Stimulated activated naive B cell treated with anti-CD40 and anti-IgM and Interleukin-4, amounts not matched to agents 10 μg/mL and 1 μg/mL and 100 μg/mL, for 72 hours (primary cell): ENCODE measurements at regions not wholly inside any gene's neighbourhood (a gene's known extent, or its start where the extent isn't known, plus 50 kb on each side); places are given as distances from the start of the nearest gene placed in this dataset.
A peak's percentile ranks its signal among the peaks of the same experiment; 100 is the strongest.

ENCODE experiments used
- ATAC-seq, 2 donors: fragments of 150-1000 bp; cut with Tn5 transposase; replicated peaks; 2 replicates each; pipeline ENCODE4 v1.10.0; 2021; ENCODE audit warnings: moderate library complexity in 1 of 2
- DNase-seq: peaks from one replicate; pipeline ENCODE4 v3.0.0; 2021
- H3K27ac Mint-ChIP-seq: one replicate; pipeline ENCODE4 v1.8.0; 2022; ENCODE audit warnings: mild to moderate bottlenecking, mixed read lengths
- H3K27me3 Mint-ChIP-seq, 2 donors: one replicate each; pipeline ENCODE4 v1.8.0; 2022; ENCODE audit warnings: mixed read lengths in 2 of 2
- H3K36me3 Mint-ChIP-seq, 2 donors: one replicate each; pipeline ENCODE4 v1.8.0; 2022; ENCODE audit warnings: mixed read lengths in 2 of 2, mild to moderate bottlenecking in 1 of 2
- H3K4me1 Mint-ChIP-seq, 2 donors: one replicate each; pipeline ENCODE4 v1.8.0; 2022; ENCODE audit warnings: mixed read lengths in 2 of 2, mild to moderate bottlenecking in 1 of 2
- H3K4me3 Mint-ChIP-seq, 2 donors: one replicate each; pipeline ENCODE4 v1.8.0; 2022; ENCODE audit warnings: mild to moderate bottlenecking in 2 of 2, mixed read lengths in 2 of 2, moderate library complexity in 1 of 2
- H3K9me3 Mint-ChIP-seq, 2 donors: one replicate each; pipeline ENCODE4 v1.8.0; 2022; ENCODE audit warnings: mixed read lengths in 2 of 2, mild to moderate bottlenecking in 1 of 2

DNA sequence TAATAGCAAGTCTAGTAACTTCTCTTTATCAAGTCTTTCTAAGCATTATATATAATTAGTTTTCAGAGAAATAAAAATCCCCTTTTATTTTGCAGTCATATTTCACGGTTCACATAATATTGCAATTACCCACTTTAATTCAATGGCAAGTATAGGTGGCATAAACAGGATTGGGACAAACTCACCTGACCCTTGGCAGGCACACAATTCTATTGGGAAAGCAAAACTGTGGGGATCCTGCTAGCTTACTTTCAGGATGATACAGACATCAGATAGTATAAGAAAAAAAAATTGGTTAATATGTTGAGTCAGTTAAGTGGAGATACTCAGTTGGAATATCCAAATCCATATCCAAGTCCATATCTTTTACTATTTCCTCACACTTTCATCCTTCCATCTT is 294.8 kb downstream of the SNX13 start:
- H3K4me3 Mint-ChIP-seq = no peak overlapping the region
- no peak for ATAC-seq
- no peak for DNase-seq
- H3K36me3 Mint-ChIP-seq = peaks cover 0 to 8% of the 10 kb centered on the region in 2 donors
- H3K27ac Mint-ChIP-seq = no peak overlapping the region
- H3K4me1 Mint-ChIP-seq = no peaks in the 10 kb centered on the region
- peaks cover 0 to 4% of the 10 kb centered on the region in 2 donors for H3K27me3 Mint-ChIP-seq
- peaks cover 4 to 10% of the 10 kb centered on the region in 2 donors for H3K9me3 Mint-ChIP-seq

DNA sequence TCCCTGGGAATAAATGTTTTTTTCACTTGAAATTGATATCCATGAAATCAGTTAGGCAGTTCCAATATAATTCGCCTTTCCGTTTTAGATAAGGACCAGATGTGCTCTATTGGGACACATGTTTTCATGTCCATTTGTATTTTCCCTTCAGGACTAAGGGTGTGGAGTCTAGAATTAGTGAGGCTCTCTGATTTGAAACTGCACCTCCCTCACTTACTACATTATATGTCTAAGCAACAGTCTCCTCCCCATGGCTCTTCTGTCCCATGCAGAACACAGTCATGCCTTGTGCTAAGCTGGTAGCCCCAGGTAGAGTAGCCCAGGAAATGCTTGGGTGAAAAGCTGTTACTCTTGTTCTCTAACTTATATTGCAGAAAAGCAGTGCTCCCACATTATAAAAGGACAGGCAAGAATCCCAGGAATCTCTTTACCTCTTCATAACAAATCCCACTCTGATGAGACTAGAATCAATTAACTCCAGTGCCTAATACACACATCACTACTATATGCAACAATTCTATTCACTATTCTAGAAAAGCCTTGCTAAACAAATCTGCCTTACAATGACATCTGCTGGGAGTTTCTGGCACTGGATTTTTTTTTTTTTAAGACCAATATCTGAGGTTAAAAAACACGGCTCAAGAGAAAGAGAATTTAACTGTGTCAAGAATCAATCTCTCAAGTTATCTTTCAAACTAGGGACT is 293.9 kb downstream of the SNX13 start:
- peaks cover 0 to 8% of the 10 kb centered on the region in 2 donors for H3K36me3 Mint-ChIP-seq
- peaks cover 4 to 10% of the 10 kb centered on the region in 2 donors for H3K9me3 Mint-ChIP-seq
- H3K27ac Mint-ChIP-seq = no peak overlapping the region
- DNase-seq (no peak), ATAC-seq (no peak)
- H3K27me3 Mint-ChIP-seq = peaks cover 0 to 4% of the 10 kb centered on the region in 2 donors
- no peak overlapping the region for H3K4me3 Mint-ChIP-seq
- no peaks in the 10 kb centered on the region for H3K4me1 Mint-ChIP-seq

DNA sequence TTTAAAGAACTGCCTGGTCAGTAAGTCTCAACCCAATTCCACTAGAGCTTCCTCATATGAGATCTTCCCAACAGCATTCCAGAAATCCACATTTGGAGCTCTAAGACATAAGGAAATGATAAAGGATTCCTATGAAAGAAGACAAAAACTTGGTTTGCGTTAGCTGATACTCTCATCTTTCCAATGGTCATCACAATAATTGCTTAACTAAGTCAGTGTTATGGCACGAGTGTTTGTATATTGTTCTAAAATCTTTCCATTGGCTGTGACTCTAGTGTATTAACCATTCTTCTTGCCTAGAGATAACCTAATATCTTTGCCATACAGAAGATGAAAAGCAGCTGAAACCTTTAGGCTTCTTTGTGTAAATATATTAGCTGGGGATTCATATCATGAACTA is 289.0 kb downstream of the SNX13 start:
- DNase-seq = no peak
- H3K27me3 Mint-ChIP-seq = peaks cover 0 to 3% of the 10 kb centered on the region in 2 donors
- no peaks in the 10 kb centered on the region for H3K9me3 Mint-ChIP-seq
- no peaks in the 10 kb centered on the region for H3K36me3 Mint-ChIP-seq
- no peak overlapping the region for H3K27ac Mint-ChIP-seq
- H3K4me3 Mint-ChIP-seq = no peak overlapping the region
- no peak for ATAC-seq
- no peaks in the 10 kb centered on the region for H3K4me1 Mint-ChIP-seq

DNA sequence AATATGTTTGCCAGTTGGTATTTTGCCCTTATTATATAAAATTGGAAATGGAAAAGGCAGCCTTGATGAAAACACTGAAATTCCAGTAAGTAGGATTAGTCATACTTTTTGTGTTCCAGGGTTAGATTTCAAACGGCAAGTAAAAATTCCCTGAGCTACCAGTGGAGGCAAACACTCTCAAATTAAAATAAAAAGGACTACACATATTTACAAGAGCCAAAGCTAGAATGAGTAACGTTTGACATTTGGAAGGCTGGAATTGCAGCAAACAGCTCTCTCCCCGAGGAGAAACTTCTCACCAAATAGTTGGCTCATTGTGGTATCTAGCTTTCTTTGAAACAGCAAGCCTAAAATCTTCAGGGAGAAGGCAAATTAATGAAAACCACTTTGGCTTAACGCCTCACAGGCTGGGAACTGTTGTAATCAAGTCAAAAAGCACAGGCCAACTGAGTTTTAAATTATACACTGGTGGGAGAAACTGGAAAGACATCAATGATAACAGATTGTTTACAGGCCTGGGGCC is 288.4 kb downstream of the SNX13 start:
- H3K4me3 Mint-ChIP-seq = no peak overlapping the region
- DNase-seq (no peak), ATAC-seq (no peak)
- H3K27ac Mint-ChIP-seq = no peak overlapping the region
- no peaks in the 10 kb centered on the region for H3K4me1 Mint-ChIP-seq
- H3K9me3 Mint-ChIP-seq = no peaks in the 10 kb centered on the region
- no peaks in the 10 kb centered on the region for H3K36me3 Mint-ChIP-seq
- peaks cover 0 to 3% of the 10 kb centered on the region in 2 donors for H3K27me3 Mint-ChIP-seq

DNA sequence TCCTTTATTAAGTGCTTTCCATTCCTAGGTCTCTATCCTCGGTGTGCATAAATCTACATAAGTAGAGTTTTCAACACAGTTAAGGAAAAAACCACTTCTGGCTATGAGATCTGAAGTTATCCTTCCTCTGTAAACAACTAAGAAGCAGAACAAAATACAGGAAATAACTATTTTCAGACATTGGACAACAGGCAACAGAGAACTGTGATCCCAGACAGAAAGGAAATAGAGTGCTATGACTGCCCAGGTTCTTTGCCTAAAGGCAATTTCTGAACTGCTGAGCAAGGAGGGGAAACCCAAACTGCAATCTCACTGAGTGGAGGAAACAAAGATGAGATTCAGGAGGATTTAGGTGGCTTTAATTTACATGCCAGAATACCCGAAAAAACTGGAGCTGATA is 285.4 kb downstream of the SNX13 start:
- H3K27ac Mint-ChIP-seq = no peak overlapping the region
- ATAC-seq (no peak), DNase-seq (no peak)
- no peaks in the 10 kb centered on the region for H3K9me3 Mint-ChIP-seq
- peaks cover 0 to 3% of the 10 kb centered on the region in 2 donors for H3K27me3 Mint-ChIP-seq
- H3K36me3 Mint-ChIP-seq = no peaks in the 10 kb centered on the region
- H3K4me3 Mint-ChIP-seq = no peak overlapping the region
- H3K4me1 Mint-ChIP-seq = no peaks in the 10 kb centered on the region

DNA sequence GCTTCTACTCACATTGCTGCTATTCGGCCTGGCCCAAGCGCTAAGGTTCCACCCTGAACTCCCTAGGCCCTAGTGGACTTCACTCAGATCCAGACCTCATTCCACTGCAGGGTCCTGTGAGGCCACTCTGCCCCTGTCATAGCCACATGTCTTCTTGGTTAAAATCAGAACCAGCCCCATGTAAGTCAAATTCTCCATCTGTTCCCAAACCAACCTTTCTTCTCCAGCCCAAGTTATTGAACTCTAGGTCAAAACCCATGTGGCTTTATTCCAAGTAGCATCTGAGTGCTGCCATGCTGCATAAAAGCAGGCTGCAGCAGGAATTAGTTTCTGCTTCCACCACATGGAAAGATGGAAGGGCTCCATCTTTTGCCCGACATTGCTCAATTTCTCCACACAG is 281.2 kb downstream of the SNX13 start:
- Mint-ChIP-seq H3K4me1 (no peaks in the 10 kb centered on the region), H3K27me3 (peaks cover 0 to 3% of the 10 kb centered on the region in 2 donors), H3K9me3 (no peaks in the 10 kb centered on the region), H3K27ac (no peak overlapping the region), H3K4me3 (no peak overlapping the region), H3K36me3 (no peaks in the 10 kb centered on the region)
- no peak for ATAC-seq
- no peak for DNase-seq

DNA sequence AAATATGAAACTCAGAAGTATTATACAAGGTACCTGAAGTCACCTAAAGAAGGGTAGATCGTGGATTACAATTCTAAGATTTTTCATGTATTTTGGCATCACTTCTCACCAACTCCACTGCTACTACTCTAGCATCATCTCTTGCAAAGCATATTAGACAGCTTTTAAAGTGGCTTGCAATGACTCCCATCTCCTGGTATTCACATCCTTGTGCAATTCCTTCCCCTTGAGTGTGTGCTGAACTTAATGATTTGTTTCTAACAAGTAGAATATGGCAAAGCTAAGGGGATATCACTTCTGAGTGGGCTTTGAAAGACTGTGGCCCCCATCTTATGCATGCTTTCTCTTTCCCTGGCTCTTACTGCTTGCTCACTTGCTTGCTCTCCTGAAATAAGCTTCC is 280.2 kb downstream of the SNX13 start:
- no peaks in the 10 kb centered on the region for H3K4me1 Mint-ChIP-seq
- no peaks in the 10 kb centered on the region for H3K36me3 Mint-ChIP-seq
- ATAC-seq (no peak), DNase-seq (no peak)
- H3K27ac Mint-ChIP-seq = no peak overlapping the region
- no peaks in the 10 kb centered on the region for H3K27me3 Mint-ChIP-seq
- H3K9me3 Mint-ChIP-seq = no peaks in the 10 kb centered on the region
- H3K4me3 Mint-ChIP-seq = no peak overlapping the region

DNA sequence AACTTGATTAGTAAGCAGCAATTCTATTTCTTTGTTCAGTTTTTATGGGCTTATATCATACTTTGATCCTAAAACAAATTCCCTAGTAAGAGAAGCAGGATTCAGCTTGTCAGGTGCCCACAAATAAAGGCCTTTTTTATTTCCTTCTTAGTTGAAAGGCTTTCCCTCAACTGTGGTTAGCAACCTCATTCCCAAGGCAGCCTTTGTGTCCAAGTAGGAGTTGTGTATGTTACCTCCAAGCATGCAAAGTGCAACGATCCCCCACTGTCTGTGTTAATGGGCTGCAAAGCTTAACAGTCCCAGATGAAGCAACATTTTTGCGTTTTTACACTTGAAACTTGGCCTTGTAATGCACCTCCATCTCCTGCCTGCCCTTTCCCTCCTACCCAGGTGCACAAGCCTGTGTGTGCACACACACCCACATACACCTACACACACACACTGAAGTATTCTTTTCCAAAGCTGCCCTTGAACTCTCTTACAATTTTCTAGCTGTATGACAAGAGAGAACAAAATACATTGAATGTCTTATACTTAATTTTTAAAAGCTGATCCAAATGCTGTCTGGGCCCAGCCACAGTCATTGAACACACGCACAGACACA is 278.2 kb downstream of the SNX13 start:
- H3K4me1 Mint-ChIP-seq = no peaks in the 10 kb centered on the region
- no peak for DNase-seq
- no peaks in the 10 kb centered on the region for H3K36me3 Mint-ChIP-seq
- H3K27me3 Mint-ChIP-seq = no peaks in the 10 kb centered on the region
- no peaks in the 10 kb centered on the region for H3K9me3 Mint-ChIP-seq
- no peak for ATAC-seq
- no peak overlapping the region for H3K4me3 Mint-ChIP-seq
- H3K27ac Mint-ChIP-seq = no peak overlapping the region

DNA sequence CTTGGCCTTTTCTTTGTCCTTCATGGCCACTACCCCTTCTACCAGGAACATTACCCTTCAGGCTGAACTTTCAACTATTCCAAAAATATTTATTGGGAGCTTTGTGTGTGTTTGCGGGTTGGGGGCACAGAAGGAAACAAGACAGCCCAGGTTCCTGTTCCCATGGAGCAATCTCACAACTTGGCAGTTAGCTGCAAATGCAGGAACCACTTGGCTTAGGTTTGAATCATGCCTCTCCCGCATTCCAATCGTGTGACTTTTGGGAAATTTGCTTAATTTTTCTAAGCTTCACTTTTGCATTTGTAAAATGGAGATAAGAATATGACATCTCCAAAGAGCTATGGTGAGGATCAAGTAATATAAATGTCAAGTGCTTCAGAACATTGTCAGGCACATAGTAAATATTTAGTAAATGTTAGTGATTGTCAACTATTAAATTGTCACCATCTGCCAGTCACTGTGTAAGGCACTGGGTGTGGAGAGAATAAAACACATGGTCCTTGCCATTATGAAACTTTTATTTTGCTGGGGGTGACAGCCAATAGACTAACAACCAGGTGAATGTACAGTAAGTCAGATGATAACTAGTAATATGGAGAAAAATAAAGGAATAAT is 277.1 kb downstream of the SNX13 start:
- no peak for ATAC-seq
- no peaks in the 10 kb centered on the region for H3K9me3 Mint-ChIP-seq
- DNase-seq = no peak
- no peak overlapping the region for H3K4me3 Mint-ChIP-seq
- H3K4me1 Mint-ChIP-seq = peaks cover under 1 to 4% of the 10 kb centered on the region in 2 donors
- no peaks in the 10 kb centered on the region for H3K27me3 Mint-ChIP-seq
- no peaks in the 10 kb centered on the region for H3K36me3 Mint-ChIP-seq
- no peak overlapping the region for H3K27ac Mint-ChIP-seq

DNA sequence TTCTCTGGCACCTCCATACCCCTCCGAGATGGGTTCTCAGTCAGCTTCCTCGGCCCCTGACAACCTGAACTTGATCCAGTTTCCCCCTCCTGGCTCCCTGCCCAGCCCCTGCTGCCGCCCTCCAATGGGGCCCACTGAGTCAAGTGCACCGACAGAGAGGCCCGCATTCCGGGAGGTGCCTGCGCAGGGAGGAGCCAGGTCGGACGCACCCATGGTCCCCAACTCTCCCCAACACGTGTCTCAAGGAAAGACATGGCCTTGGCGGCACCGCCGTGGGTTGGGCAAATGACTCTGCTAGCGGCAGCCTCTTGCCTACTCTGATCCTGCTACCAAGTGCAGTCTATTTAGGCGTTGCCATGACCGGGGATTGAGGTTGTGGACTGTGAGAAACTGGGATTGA is 275.3 kb downstream of the SNX13 start:
- DNase-seq (no peak), ATAC-seq (no peak)
- Mint-ChIP-seq H3K27ac (no peak overlapping the region), H3K9me3 (no peaks in the 10 kb centered on the region), H3K36me3 (no peaks in the 10 kb centered on the region), H3K4me1 (peaks cover 3 to 6% of the 10 kb centered on the region in 2 donors), H3K27me3 (no peaks in the 10 kb centered on the region), H3K4me3 (no peak overlapping the region)

DNA sequence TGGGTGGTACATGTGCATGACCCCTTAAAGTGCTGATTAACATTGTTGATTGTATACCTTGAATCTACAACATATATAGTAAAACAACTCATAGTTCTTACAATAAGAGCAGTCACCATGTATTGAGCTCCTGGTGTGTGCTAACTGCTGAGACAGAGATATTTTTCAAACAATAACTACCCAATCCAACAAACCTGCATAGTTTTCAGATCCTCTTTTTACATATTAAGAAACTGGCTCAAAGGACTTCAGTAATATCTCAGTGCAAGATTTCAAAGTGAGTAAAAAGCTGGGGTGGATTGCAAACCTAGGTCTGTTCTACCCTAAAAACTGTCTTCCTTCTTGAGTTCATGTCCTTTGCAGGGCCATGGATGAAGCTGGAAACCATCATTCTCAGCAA is 272.2 kb downstream of the SNX13 start:
- Mint-ChIP-seq H3K36me3 (no peaks in the 10 kb centered on the region), H3K9me3 (no peaks in the 10 kb centered on the region), H3K4me1 (peaks cover 3 to 6% of the 10 kb centered on the region in 2 donors), H3K27me3 (no peaks in the 10 kb centered on the region), H3K4me3 (no peak overlapping the region), H3K27ac (no peak overlapping the region)
- DNase-seq (no peak), ATAC-seq (peak in 1 of 2 donors; percentile 64)

DNA sequence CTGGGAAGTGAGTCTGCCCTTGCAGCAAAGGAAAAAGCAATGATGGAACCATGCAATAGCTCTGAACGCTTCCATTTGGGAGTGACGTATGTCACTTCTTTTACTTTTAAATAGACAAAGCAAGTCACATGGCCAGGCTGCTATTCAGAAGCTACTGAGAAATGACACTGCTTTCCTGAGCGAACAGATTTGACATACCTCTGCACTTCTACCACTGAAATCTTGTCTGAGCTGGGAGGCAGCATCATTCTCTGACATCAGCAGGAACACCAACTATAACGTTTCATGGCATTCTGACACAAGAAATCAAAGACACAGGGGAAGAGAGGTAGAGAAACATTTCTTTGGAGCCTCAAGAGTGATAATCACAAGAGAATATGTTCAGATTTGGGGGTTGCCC is 271.1 kb downstream of the SNX13 start:
- H3K4me1 Mint-ChIP-seq = peaks cover 3 to 6% of the 10 kb centered on the region in 2 donors
- H3K27ac Mint-ChIP-seq = no peak overlapping the region
- H3K36me3 Mint-ChIP-seq = no peaks in the 10 kb centered on the region
- H3K9me3 Mint-ChIP-seq = no peaks in the 10 kb centered on the region
- no peaks in the 10 kb centered on the region for H3K27me3 Mint-ChIP-seq
- H3K4me3 Mint-ChIP-seq = no peak overlapping the region
- ATAC-seq (no peak), DNase-seq (no peak)

DNA sequence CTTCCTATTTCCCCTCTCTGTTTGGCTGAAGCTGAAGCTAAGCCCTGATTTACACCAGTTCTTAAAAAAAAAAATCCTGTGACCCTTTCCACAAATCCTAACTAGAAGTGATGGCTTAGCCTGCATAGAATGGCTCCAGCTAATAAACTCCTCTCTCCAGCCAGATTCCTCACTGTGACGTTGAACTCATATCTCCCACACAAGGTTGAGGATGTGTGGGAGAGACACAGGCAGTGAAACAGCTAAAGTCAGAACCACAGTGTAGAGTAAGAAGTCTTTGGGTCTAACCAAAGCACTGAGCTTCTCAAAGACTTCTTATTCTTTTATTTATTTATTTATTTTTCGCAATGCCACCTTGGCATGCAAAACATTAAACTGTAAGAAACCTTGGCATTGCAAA is 268.3 kb downstream of the SNX13 start:
- ATAC-seq = no peak

DNA sequence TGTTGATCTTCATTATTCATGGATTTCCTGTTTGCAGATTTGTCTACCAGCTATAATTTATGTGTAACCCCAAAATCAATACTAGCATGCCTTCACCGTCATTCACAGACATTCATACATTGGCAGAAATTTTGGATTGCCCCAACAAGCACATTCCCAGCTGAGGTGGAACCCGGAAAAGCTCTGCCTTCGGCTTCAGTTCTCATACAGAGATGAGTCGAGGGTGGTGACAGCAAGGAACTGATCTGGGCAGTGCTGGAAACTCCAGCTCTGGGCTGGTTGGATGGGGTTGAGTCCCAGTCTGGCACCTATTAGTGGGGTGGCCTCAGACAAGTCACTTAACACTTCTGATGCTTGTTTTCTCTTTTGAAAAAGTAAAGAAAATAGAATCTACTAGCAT is 267.5 kb downstream of the SNX13 start:
- Mint-ChIP-seq H3K27me3 (no peaks in the 10 kb centered on the region), H3K4me1 (peaks cover 3 to 6% of the 10 kb centered on the region in 2 donors), H3K36me3 (no peaks in the 10 kb centered on the region), H3K9me3 (no peaks in the 10 kb centered on the region), H3K4me3 (no peak overlapping the region), H3K27ac (no peak overlapping the region)
- DNase-seq (no peak), ATAC-seq (no peak)

More for the DNA sequence above, 268.3 kb downstream of the SNX13 start:
- Mint-ChIP-seq H3K9me3 (no peaks in the 10 kb centered on the region), H3K4me3 (no peak overlapping the region), H3K27me3 (no peaks in the 10 kb centered on the region), H3K36me3 (no peaks in the 10 kb centered on the region), H3K27ac (no peak overlapping the region), H3K4me1 (peaks cover 3 to 6% of the 10 kb centered on the region in 2 donors)
- no peak for DNase-seq
